GM19238 (cell line): ENCODE measurements at regions not wholly inside any gene's neighbourhood (a gene's known extent, or its start where the extent isn't known, plus 50 kb on each side); places are given as distances from the start of the nearest gene placed in this dataset.
A peak's percentile ranks its signal among the peaks of the same experiment; 100 is the strongest.
"Not testable (repeated sequence)": the region's sequence is repeated elsewhere in the genome, so short reads cannot be mapped to it uniquely, and the experiment has no call there.

Experiments
- DNase-seq: peaks from one replicate; pipeline ENCODE4 v3.0.0; 2011; ENCODE audit warnings: low spot score; ENCODE audit not compliant: insufficient read length

GRCh38 chr11:103584720-103585119 lies 451.7 kb upstream of the DDI1 start:
- no peak for DNase-seq

DNA sequence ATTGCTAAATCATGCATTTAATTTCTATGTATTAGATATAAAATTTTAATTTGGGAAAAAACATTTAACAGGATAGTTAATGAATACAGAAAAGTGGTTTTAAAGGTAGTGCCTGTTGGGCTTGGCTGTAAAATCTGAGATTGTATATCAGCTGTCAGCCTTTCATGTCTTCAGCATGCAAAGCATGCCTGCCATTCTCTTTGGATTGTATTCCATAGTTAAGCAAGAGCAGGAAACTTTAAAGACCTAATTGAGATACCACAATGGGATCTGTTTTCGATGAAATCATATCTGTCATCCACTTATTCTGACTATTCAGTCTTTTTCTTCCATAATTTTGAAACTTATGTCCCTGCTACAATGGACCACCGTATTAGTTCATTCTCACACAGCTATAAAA lies 451.0 kb upstream of the DDI1 start:
- no peak for DNase-seq

- no peak for DNase-seq
Observed at GRCh38 chr11:103585911-103586310, 450.5 kb upstream of the DDI1 start.

DNA sequence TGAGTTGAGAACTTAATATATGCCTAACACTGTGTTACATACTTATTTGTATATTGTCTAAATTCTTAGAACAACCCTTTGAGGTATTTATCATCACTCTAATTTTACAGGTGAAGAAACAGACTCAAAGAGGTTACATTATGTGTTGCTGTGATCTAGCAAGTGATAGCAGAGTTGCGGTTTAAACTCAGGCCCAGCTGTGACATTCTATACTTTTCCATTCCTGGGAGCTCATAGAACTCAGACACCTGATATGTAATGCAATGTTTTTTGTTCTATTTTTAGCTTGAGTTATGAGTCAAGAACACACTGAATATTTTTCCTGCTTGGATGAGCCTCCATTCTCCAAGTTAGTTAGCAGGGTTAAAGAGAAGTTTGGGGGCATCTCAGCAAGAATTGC lies 449.7 kb upstream of the DDI1 start:
- DNase-seq: no peak

- no peak for DNase-seq
Observed at GRCh38 chr11:103587901-103588788, 448.3 kb upstream of the DDI1 start.

DNA sequence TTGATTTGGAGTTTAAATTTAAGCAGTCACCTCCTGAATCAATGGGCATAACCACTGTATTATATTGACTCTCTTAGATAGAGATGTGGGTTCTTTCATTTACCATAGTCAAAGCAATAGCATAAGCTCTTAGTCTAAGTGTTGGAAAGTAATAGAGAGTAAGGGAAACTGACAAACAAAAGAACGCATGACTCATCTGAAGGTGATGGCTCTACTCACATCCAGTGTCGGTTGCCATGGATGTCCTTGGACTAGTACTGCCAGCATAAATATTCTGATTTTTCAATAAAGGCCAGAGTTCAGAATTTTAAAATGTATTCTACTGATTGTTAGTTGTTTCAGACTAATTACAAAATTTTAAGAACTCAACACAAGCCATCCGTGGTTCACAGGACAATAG lies 444.9 kb upstream of the DDI1 start:
- DNase-seq: no peak

- DNase-seq: no peak
Observed at GRCh38 chr11:103594283-103594682, 442.2 kb upstream of the DDI1 start.

GRCh38 chr11:103596315-103596714 lies 440.1 kb upstream of the DDI1 start:
- DNase-seq: no peak

DNA sequence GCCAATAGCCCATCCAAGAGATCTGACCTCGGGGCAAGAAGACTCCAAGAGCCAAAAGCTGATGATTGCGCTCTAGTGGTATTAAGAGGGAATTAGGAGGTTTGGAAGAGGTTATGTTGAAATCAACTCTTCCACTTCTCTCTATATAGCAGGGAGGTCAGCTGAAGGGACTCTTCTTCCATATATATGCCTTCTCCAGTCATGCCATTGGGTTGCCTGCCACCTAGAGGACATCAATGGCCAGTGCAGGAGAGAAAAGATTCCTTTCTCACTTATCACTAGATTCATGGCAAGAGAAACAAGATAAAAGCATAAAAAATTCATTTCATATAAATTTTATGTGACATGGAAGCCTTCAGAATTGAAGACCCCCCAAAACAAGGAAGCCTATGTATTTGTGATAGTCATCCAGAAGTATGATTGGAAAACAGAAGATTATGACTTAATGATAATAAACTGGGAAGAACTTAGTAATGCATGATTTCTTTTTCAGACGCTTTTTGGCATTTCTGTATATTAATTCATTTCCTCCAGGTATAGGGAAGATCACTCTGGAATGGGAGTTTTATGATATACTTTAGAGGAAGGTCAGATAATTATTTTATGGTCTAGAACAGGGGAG lies 435.1 kb upstream of the DDI1 start:
- DNase-seq: peak; percentile 15

- DNase-seq: no peak
Observed at GRCh38 chr11:103602840-103603239, 433.6 kb upstream of the DDI1 start.

DNA sequence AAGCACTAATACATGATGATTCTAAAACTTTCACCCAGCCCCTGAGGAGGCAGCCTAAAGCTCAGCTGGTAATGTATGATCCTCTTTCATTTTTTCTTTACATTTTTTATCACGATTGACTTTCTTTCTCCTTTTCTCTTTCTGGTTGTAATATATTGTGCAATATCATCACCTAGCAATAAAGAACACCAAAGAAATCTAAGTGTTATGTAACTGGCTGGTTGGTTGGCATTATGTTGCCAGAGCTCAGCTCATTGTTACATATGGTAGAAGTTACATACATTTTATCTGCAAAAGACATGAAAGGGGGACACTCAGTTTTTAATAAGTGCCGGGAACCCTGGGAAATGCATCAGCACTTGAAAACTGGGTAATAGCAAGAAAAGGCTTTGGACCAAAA lies 432.1 kb upstream of the DDI1 start:
- no peak for DNase-seq

- DNase-seq: no peak
Observed at GRCh38 chr11:103608566-103608965, 427.9 kb upstream of the DDI1 start.

DNA sequence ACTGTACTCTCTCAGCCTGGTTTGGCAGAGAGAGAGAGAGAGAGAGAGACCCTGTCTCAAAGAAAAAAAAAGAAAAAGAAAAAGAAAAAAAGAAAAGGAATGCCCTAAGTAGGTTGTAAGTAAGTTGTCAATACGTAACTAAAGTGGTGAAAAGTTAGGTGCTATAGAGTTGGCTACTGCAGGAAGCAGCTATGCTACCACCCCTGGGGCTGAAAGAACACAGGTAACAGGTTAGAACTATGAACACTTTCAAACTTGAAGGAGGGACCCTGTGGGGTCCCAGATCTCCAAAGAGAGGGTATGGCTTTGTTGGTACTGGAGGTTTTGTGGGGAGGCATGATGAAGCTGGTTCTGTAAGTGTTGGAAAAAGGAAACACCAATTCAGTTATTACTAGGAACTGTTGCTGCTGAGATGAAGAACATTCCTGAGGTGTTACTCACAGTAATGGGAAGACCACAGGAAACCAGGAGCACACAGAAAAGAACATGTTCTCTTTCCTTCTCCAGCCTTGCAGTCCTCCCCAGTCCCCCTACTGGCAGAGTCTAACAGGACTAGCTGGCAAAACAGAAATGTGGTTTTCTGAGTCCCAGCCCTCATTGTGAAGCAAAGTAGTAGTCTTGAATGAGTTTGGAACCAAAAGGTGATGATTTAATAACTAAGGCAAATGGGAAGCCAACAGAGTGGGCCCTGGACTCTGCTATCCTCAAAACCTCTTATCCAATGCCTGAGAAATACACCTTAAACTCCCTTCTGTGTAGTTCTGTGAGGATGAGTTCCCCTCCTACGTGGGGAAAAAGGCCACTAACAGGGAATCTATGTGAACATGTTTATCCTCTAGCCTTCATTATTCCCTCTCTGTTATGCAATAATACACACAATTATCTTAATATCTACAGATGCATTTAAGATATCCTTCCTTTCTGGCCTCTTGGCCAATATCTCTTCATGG lies 427.0 kb upstream of the DDI1 start:
- no peak for DNase-seq

DNA sequence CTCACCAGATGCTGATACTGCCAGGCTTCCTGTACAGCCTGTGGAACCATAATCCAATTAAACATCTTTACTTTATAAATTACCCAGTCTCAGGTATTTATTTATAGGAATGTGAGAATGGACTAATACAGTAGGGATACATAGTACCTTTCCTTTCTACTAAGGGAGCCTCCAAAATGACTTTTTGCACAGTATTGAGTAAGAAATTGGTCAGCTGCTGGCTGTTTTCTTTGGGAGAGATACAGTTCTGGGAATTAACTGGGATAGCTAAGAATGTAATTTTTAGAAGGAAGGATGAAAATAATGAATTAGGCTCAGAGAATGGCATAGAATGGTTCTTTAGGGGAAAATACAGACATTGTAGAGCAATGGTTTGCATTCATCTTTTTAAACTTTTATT lies 426.0 kb upstream of the DDI1 start:
- no peak for DNase-seq

- DNase-seq: not testable (repeated sequence)
Observed at GRCh38 chr11:103611526-103612260, 424.7 kb upstream of the DDI1 start.

- DNase-seq: not testable (repeated sequence)
Observed at GRCh38 chr11:103612451-103612850, 424.0 kb upstream of the DDI1 start.

GRCh38 chr11:103616586-103616985 lies 419.9 kb upstream of the DDI1 start:
- DNase-seq: not testable (repeated sequence)

DNA sequence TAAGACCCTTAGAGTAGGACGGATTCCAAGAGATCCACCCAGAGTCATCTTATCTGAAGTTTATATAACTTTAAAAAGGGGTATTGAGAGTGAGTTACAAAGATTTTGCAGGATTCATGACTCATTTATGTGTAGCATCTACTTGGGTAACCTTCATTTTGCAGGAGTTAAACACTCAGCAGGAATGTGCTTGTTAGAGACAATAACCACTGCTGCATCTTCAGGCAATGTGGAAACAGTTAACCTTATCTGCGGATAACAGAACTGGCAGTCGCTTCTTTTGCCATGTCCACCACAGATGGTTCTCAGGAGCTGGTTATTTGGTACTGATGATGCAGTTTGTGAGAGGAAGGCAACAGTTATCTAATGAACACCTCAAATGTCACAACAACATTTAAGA lies 417.9 kb upstream of the DDI1 start:
- DNase-seq: no peak

DNA sequence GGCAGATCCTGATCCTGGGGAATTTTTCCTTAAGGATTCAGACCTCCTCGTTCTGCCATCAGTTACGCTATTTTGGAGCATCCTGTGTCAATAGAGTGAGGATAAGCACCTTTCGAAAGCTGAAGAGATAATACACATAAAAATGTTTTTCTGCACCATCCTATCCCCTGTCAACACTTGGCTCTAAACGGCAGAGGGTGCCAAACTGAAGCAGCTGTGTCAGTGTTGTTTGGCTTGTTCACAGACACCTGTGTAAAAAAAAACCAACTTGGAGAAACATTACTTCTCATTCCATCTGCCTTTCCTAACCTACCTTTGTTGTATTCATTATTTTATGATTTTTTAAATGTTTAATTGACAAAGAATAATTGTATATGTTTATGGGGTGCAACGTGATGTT lies 417.0 kb upstream of the DDI1 start:
- no peak for DNase-seq

DNA sequence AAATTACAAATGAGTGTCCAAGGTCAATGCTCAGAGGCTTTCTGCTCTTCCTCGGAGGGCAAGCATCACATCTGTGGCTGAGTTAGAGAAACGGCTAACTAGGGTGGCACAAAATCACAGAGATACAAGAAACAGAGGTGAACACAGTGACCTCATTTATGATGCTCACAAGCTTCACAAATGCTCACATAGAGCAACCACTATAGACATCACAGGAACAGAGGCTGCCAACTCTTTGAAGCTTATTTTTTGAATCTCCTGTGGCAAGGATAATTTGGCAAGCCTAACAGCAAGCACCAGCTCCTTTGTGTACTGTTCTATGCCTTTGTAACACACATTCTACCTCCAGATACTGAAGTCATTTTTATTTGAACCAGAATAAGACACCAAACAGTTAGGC lies 416.5 kb upstream of the DDI1 start:
- no peak for DNase-seq

DNA sequence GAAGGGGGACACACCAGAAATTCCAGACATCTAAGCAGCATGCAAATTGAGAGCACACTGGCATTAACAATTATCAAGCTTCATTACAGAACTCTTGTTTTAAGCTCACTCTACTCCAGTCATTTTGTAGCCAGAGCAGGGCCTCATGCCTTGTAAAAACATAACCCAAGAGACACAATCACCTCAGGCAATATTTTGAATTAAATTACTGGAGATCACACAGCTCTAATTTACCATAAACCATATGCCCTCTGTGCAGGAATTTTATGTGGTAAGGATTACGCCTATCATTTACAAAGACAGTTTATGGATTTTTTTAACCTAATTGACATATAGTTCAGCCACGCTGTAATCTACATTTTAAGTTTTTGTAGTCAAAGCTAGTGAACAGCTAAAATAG lies 414.1 kb upstream of the DDI1 start:
- no peak for DNase-seq
